Stimulated activated CD4-positive, alpha-beta T cell treated with anti-CD3 and anti-CD28 coated beads, Interleukin-15, amount 100 ng/mL, for 24 hours (primary cell): ENCODE measurements at regions not wholly inside any gene's neighbourhood (a gene's known extent, or its start where the extent isn't known, plus 50 kb on each side); places are given as distances from the start of the nearest gene placed in this dataset.

Source experiments
- DNase-seq: peaks from one replicate; pipeline ENCODE4 v3.0.0-alpha.2; 2020

- DNase-seq, result no peak
Observed at GRCh38 chr15:85890620-85890980, 95.9 kb upstream of the KLHL25 start.

- DNase-seq, result no peak
Observed at GRCh38 chr15:85891470-85891869, 96.7 kb upstream of the KLHL25 start.

GRCh38 chr15:85892232-85892631 is 97.5 kb upstream of the KLHL25 start:
- DNase-seq, result no peak

GRCh38 chr15:85897207-85897894 is 102.6 kb upstream of the KLHL25 start:
- DNase-seq, result no peak

- DNase-seq, result no peak
Observed at GRCh38 chr15:85897895-85898717, 103.4 kb upstream of the KLHL25 start.

GRCh38 chr15:85899927-85900326 is 105.2 kb upstream of the KLHL25 start:
- no peak for DNase-seq

GRCh38 chr15:85905751-85906450 is 111.2 kb upstream of the KLHL25 start:
- no peak for DNase-seq

GRCh38 chr15:85906640-85907039 is 111.9 kb upstream of the KLHL25 start:
- no peak for DNase-seq

- DNase-seq, result no peak
Observed at GRCh38 chr15:85910834-85911233, 116.1 kb upstream of the KLHL25 start.

- DNase-seq, result no peak
Observed at GRCh38 chr15:85913461-85913860, 118.7 kb upstream of the KLHL25 start.

GRCh38 chr15:85920956-85921355 is 126.2 kb upstream of the KLHL25 start:
- no peak for DNase-seq

- DNase-seq, result no peak
Observed at GRCh38 chr15:85924088-85924487, 129.4 kb upstream of the KLHL25 start.

- DNase-seq, result no peak
Observed at GRCh38 chr15:85925649-85926237, 131.0 kb upstream of the KLHL25 start.

- no peak for DNase-seq
Observed at GRCh38 chr15:85926834-85927233, 132.1 kb upstream of the KLHL25 start.

- no peak for DNase-seq
Observed at GRCh38 chr15:85927931-85928537, 133.3 kb upstream of the KLHL25 start.

- DNase-seq, result no peak
Observed at GRCh38 chr15:85929786-85930185, 135.1 kb upstream of the KLHL25 start.

- no peak for DNase-seq
Observed at GRCh38 chr15:85932391-85932790, 137.7 kb upstream of the KLHL25 start.

GRCh38 chr15:85934691-85935090 is 140.0 kb upstream of the KLHL25 start:
- DNase-seq, result no peak

- DNase-seq, result no peak
Observed at GRCh38 chr15:85935182-85935581, 140.5 kb upstream of the KLHL25 start.

- no peak for DNase-seq
Observed at GRCh38 chr15:85937661-85938060, 142.0 kb upstream of the AGBL1 start.

- DNase-seq, result no peak
Observed at GRCh38 chr15:85941186-85941855, 138.3 kb upstream of the AGBL1 start.

- DNase-seq, result no peak
Observed at GRCh38 chr15:85942632-85943031, 137.0 kb upstream of the AGBL1 start.
